ENCODE measurements at regions not wholly inside any gene's neighbourhood (a gene's known extent, or its start where the extent isn't known, plus 50 kb on each side); places are given as distances from the start of the nearest gene placed in this dataset.

- TF ChIP-seq, protein P1, sequence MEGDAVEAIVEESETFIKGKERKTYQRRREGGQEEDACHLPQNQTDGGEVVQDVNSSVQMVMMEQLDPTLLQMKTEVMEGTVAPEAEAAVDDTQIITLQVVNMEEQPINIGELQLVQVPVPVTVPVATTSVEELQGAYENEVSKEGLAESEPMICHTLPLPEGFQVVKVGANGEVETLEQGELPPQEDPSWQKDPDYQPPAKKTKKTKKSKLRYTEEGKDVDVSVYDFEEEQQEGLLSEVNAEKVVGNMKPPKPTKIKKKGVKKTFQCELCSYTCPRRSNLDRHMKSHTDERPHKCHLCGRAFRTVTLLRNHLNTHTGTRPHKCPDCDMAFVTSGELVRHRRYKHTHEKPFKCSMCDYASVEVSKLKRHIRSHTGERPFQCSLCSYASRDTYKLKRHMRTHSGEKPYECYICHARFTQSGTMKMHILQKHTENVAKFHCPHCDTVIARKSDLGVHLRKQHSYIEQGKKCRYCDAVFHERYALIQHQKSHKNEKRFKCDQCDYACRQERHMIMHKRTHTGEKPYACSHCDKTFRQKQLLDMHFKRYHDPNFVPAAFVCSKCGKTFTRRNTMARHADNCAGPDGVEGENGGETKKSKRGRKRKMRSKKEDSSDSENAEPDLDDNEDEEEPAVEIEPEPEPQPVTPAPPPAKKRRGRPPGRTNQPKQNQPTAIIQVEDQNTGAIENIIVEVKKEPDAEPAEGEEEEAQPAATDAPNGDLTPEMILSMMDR (IDR thresholded peaks at IDR 0.05), result no peak
- TF ChIP-seq ZFX (IDR thresholded peaks at IDR 0.05; ENCODE audit: borderline replicate concordance), result no peak
- H3K27ac ChIP-seq, result no peak overlapping the region
These were observed 602.1 kb downstream of the RAB28 start for GRCh38 chr4:12881945-12882584.

- no peak for TF ChIP-seq ZFX (IDR thresholded peaks at IDR 0.05; ENCODE audit: borderline replicate concordance)
- TF ChIP-seq, protein P1 (IDR thresholded peaks at IDR 0.05), result no peak
- no peak overlapping the region for H3K27ac ChIP-seq
These were observed 603.3 kb downstream of the RAB28 start for GRCh38 chr4:12880844-12881243.

GRCh38 chr4:12879496-12879895, 604.6 kb downstream of the RAB28 start:
- no peak overlapping the region for H3K27ac ChIP-seq
- TF ChIP-seq, protein P1 (IDR thresholded peaks at IDR 0.05), result no peak
- TF ChIP-seq ZFX (IDR thresholded peaks at IDR 0.05; ENCODE audit: borderline replicate concordance), result no peak

GRCh38 chr4:12875640-12876243, 608.4 kb downstream of the RAB28 start:
- TF ChIP-seq, protein P1 (IDR thresholded peaks at IDR 0.05), result no peak
- TF ChIP-seq ZFX (IDR thresholded peaks at IDR 0.05; ENCODE audit: borderline replicate concordance), result no peak
- no peak overlapping the region for H3K27ac ChIP-seq

- TF ChIP-seq, protein P1 (IDR thresholded peaks at IDR 0.05), result no peak
- no peak for TF ChIP-seq ZFX (IDR thresholded peaks at IDR 0.05; ENCODE audit: borderline replicate concordance)
- H3K27ac ChIP-seq, result no peak overlapping the region
These were observed 610.8 kb downstream of the RAB28 start for GRCh38 chr4:12873351-12873750.

DNA sequence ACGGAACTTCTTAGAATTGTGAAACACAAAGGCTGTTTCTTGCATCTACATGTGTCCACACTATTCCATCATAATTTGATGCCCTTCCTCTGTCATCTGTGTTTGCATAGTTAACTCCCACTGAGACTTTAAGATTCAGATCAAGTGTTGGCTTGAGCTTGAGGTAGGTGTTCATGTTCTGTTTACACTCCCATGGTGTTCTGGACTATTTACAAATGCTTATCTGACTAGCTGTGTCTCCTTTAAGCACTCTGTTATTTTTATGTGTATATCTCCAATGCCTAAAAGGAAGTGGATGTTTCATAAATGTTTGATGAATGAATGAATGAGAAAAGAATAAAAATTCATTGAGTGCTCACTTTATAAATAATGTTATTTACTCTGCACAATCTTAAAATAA, 622.7 kb downstream of the RAB28 start:
- no peak for TF ChIP-seq ZFX (IDR thresholded peaks at IDR 0.05; ENCODE audit: borderline replicate concordance)
- TF ChIP-seq, protein P1 (IDR thresholded peaks at IDR 0.05), result no peak
- H3K27ac ChIP-seq, result no peak overlapping the region
